ENCODE measurements at regions not wholly inside any gene's neighbourhood (a gene's known extent, or its start where the extent isn't known, plus 50 kb on each side); places are given as distances from the start of the nearest gene placed in this dataset.

- no peak for TF ChIP-seq CTCF (IDR thresholded peaks at IDR 0.05; ENCODE audit: poor library complexity, severe bottlenecking)
- no peak for TF ChIP-seq REST (IDR thresholded peaks at IDR 0.05; ENCODE audit: borderline replicate concordance)
- no peak for TF ChIP-seq EZH2 (IDR thresholded peaks at IDR 0.05; ENCODE audit: borderline replicate concordance, insufficient read depth, low read length, poor library complexity, severe bottlenecking)
- TF ChIP-seq EP300 (conservative IDR thresholded peaks at IDR 0.05; ENCODE audit: poor library complexity, severe bottlenecking), result no peak
- no peak for TF ChIP-seq POLR2AphosphoS5 (IDR thresholded peaks at IDR 0.05)
- no peak for TF ChIP-seq MXI1 (conservative IDR thresholded peaks at IDR 0.05; ENCODE audit: poor library complexity, severe bottlenecking)
- TF ChIP-seq RAD21 (conservative IDR thresholded peaks at IDR 0.05), result no peak
These were observed 63.5 kb upstream of the GPR139 start for GRCh38 chr16:20137194-20137593.

Data from neural cell (in vitro differentiated cells).